ENCODE measurements at regions not wholly inside any gene's neighbourhood (a gene's known extent, or its start where the extent isn't known, plus 50 kb on each side); places are given as distances from the start of the nearest gene placed in this dataset.

DNA sequence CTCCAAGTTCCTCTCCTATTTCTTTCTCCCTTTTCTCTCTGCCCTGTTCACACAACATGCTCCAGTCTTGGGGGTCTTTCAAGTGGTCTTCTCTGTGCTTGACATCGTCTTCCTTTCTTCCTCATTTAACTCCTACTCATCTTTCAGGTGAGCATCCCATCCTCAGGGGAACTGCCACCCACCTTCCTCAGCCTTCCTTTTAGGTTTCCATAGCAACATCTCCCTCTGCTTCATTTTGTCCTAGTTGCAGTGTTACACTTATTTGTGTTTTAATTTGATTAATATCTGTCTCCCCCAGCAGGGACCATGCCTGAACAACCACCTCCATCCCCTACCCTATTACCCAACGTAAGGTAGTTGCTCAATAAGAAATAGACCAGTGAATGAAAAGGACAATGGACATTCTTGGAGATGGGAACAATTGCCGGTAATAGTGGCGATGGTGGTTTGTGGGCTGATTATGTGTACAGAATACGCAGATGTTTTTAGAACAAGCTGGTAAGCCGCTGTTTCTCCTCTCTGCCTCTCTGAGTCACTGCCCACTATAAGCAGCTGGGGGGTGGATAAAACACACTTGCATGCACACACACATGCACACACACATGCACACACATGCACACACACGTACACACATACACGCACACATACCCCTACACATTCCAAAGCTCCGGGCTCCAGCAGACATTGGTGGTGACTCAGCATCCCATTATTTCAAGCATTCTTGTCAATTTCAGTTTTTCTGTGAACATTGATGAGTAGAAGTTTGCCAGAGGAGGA lies 251.6 kb downstream of the GATA3 start:
- no peak overlapping the region for H3K4me3 ChIP-seq (ENCODE audit: low read depth in 1 of 3, low read length in 3 of 3)
- no peaks in the 10 kb centered on the region for H3K27me3 ChIP-seq (ENCODE audit: control insufficient read depth in 3 of 3, insufficient read depth in 3 of 3, low read length in 3 of 3)
- no peaks in the 10 kb centered on the region for H3K36me3 ChIP-seq (ENCODE audit: control insufficient read depth in 3 of 3, insufficient read depth in 2 of 3, low read depth in 1 of 3, low read length in 3 of 3)
- H3K4me1 ChIP-seq (ENCODE audit: control insufficient read depth in 3 of 3, insufficient read depth in 2 of 3, low read depth in 1 of 3, low read length in 2 of 3), result no peaks in the 10 kb centered on the region
- no peaks in the 10 kb centered on the region for H3K9me3 ChIP-seq (ENCODE audit: control insufficient read depth in 2 of 2, insufficient read depth in 1 of 2, low read depth in 1 of 2, low read length in 1 of 2)
- FAIRE-seq, result no peak
- no peak for DNase-seq
- no peak overlapping the region for H3K27ac ChIP-seq (ENCODE audit: low read depth in 1 of 3, low read length in 2 of 3)
- WGBS, 3 donors, result 85 to 89% (median 88%) methylated on average over 9 of the region's 9 CpGs

- H3K27me3 ChIP-seq (ENCODE audit: control insufficient read depth in 3 of 3, insufficient read depth in 3 of 3, low read length in 3 of 3), result no peaks in the 10 kb centered on the region
- no peak overlapping the region for H3K4me3 ChIP-seq (ENCODE audit: low read depth in 1 of 3, low read length in 3 of 3)
- no peaks in the 10 kb centered on the region for H3K4me1 ChIP-seq (ENCODE audit: control insufficient read depth in 3 of 3, insufficient read depth in 2 of 3, low read depth in 1 of 3, low read length in 2 of 3)
- WGBS, 3 donors, result 64 to 79% (median 79%) methylated on average over 4 of the region's 4 CpGs
- no peaks in the 10 kb centered on the region for H3K36me3 ChIP-seq (ENCODE audit: control insufficient read depth in 3 of 3, insufficient read depth in 2 of 3, low read depth in 1 of 3, low read length in 3 of 3)
- no peak for FAIRE-seq
- H3K27ac ChIP-seq (ENCODE audit: low read depth in 1 of 3, low read length in 2 of 3), result no peak overlapping the region
- H3K9me3 ChIP-seq (ENCODE audit: control insufficient read depth in 2 of 2, insufficient read depth in 1 of 2, low read depth in 1 of 2, low read length in 1 of 2), result no peaks in the 10 kb centered on the region
- DNase-seq, result no peak
Observed at GRCh38 chr10:8306685-8307364, 252.3 kb downstream of the GATA3 start.

GRCh38 chr10:8310930-8311329 lies 256.4 kb downstream of the GATA3 start:
- DNase-seq (no peak), FAIRE-seq (no peak)
- Histone ChIP-seq H3K27ac (ENCODE audit: low read depth in 1 of 3, low read length in 2 of 3) (no peak overlapping the region), H3K4me3 (ENCODE audit: low read depth in 1 of 3, low read length in 3 of 3) (no peak overlapping the region), H3K4me1 (ENCODE audit: control insufficient read depth in 3 of 3, insufficient read depth in 2 of 3, low read depth in 1 of 3, low read length in 2 of 3) (no peaks in the 10 kb centered on the region), H3K27me3 (ENCODE audit: control insufficient read depth in 3 of 3, insufficient read depth in 3 of 3, low read length in 3 of 3) (no peaks in the 10 kb centered on the region), H3K9me3 (ENCODE audit: control insufficient read depth in 2 of 2, insufficient read depth in 1 of 2, low read depth in 1 of 2, low read length in 1 of 2) (no peaks in the 10 kb centered on the region), H3K36me3 (ENCODE audit: control insufficient read depth in 3 of 3, insufficient read depth in 2 of 3, low read depth in 1 of 3, low read length in 3 of 3) (no peaks in the 10 kb centered on the region)
- WGBS, 3 donors, result 23 to 57% (median 57%) methylated on average over 2 of the region's 2 CpGs

- Histone ChIP-seq H3K9me3 (ENCODE audit: control insufficient read depth in 2 of 2, insufficient read depth in 1 of 2, low read depth in 1 of 2, low read length in 1 of 2) (no peaks in the 10 kb centered on the region), H3K36me3 (ENCODE audit: control insufficient read depth in 3 of 3, insufficient read depth in 2 of 3, low read depth in 1 of 3, low read length in 3 of 3) (no peaks in the 10 kb centered on the region), H3K4me3 (ENCODE audit: low read depth in 1 of 3, low read length in 3 of 3) (no peak overlapping the region), H3K27me3 (ENCODE audit: control insufficient read depth in 3 of 3, insufficient read depth in 3 of 3, low read length in 3 of 3) (no peaks in the 10 kb centered on the region), H3K27ac (ENCODE audit: low read depth in 1 of 3, low read length in 2 of 3) (no peak overlapping the region), H3K4me1 (ENCODE audit: control insufficient read depth in 3 of 3, insufficient read depth in 2 of 3, low read depth in 1 of 3, low read length in 2 of 3) (no peaks in the 10 kb centered on the region)
- WGBS, 3 donors, result 79 to 88% (median 79%) methylated on average over 2 of the region's 2 CpGs
- FAIRE-seq (no peak), DNase-seq (no peak)
Observed at GRCh38 chr10:8311526-8312070, 257.1 kb downstream of the GATA3 start.

GRCh38 chr10:8312079-8312478 lies 257.6 kb downstream of the GATA3 start:
- H3K36me3 ChIP-seq (ENCODE audit: control insufficient read depth in 3 of 3, insufficient read depth in 2 of 3, low read depth in 1 of 3, low read length in 3 of 3), result no peaks in the 10 kb centered on the region
- H3K4me1 ChIP-seq (ENCODE audit: control insufficient read depth in 3 of 3, insufficient read depth in 2 of 3, low read depth in 1 of 3, low read length in 2 of 3), result no peaks in the 10 kb centered on the region
- H3K9me3 ChIP-seq (ENCODE audit: control insufficient read depth in 2 of 2, insufficient read depth in 1 of 2, low read depth in 1 of 2, low read length in 1 of 2), result no peaks in the 10 kb centered on the region
- H3K27ac ChIP-seq (ENCODE audit: low read depth in 1 of 3, low read length in 2 of 3), result no peak overlapping the region
- WGBS, 3 donors, result 61 to 67% (median 65%) methylated on average over 3 of the region's 3 CpGs
- H3K4me3 ChIP-seq (ENCODE audit: low read depth in 1 of 3, low read length in 3 of 3), result no peak overlapping the region
- FAIRE-seq, result no peak
- no peak for DNase-seq
- H3K27me3 ChIP-seq (ENCODE audit: control insufficient read depth in 3 of 3, insufficient read depth in 3 of 3, low read length in 3 of 3), result no peaks in the 10 kb centered on the region

DNA sequence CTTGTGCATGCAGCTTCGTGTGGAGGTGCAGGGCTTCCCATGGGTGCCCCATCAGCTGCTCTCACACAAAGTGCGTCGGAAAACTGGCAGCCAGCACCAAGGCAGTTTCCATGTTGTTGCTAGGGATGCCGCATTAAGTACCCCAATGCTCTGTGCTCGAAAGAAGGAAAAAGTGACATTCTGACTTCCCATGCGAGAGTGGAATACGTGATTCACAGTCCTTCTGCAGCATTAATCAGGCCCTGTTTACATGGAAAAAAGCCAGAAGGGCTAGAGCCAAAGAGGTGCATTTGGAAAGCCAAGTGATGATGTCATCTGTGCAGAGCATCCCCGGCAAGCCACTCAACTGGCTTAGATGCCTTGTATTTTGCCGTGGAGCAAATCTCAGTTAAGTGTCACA lies 258.3 kb downstream of the GATA3 start:
- Histone ChIP-seq H3K36me3 (ENCODE audit: control insufficient read depth in 3 of 3, insufficient read depth in 2 of 3, low read depth in 1 of 3, low read length in 3 of 3) (no peaks in the 10 kb centered on the region), H3K27me3 (ENCODE audit: control insufficient read depth in 3 of 3, insufficient read depth in 3 of 3, low read length in 3 of 3) (no peaks in the 10 kb centered on the region), H3K9me3 (ENCODE audit: control insufficient read depth in 2 of 2, insufficient read depth in 1 of 2, low read depth in 1 of 2, low read length in 1 of 2) (no peaks in the 10 kb centered on the region), H3K4me3 (ENCODE audit: low read depth in 1 of 3, low read length in 3 of 3) (no peak overlapping the region), H3K27ac (ENCODE audit: low read depth in 1 of 3, low read length in 2 of 3) (no peak overlapping the region), H3K4me1 (ENCODE audit: control insufficient read depth in 3 of 3, insufficient read depth in 2 of 3, low read depth in 1 of 3, low read length in 2 of 3) (no peaks in the 10 kb centered on the region)
- DNase-seq (no peak), FAIRE-seq (no peak)
- 64 to 81% (median 80%) methylated on average over 9 of the region's 9 CpGs for WGBS, 3 donors

DNA sequence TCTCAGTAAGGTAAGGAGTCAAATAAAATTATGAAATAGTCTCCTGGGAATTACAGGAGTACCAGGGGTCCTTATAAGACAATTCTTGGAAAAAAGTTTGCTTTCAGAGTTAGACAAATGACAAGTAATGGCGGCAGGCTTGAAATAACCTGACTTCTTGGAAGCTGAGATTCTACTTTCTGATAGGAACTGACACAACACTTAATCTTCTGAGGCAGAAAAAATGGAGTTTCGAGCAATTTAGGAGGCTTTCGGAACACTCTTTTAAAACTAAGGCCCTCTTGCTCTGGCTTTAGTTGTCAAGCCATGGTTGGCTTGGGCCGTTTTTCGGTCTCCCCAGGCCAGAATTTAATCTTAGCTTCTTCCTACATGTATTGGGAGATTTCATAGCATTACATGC lies 260.0 kb downstream of the GATA3 start:
- H3K27me3 ChIP-seq (ENCODE audit: control insufficient read depth in 3 of 3, insufficient read depth in 3 of 3, low read length in 3 of 3), result no peaks in the 10 kb centered on the region
- H3K9me3 ChIP-seq (ENCODE audit: control insufficient read depth in 2 of 2, insufficient read depth in 1 of 2, low read depth in 1 of 2, low read length in 1 of 2), result no peaks in the 10 kb centered on the region
- no peak overlapping the region for H3K27ac ChIP-seq (ENCODE audit: low read depth in 1 of 3, low read length in 2 of 3)
- no peaks in the 10 kb centered on the region for H3K4me1 ChIP-seq (ENCODE audit: control insufficient read depth in 3 of 3, insufficient read depth in 2 of 3, low read depth in 1 of 3, low read length in 2 of 3)
- WGBS, 3 donors, result 83 to 87% (median 86%) methylated on average over 5 of the region's 5 CpGs
- no peak for FAIRE-seq
- DNase-seq, result no peak
- H3K36me3 ChIP-seq (ENCODE audit: control insufficient read depth in 3 of 3, insufficient read depth in 2 of 3, low read depth in 1 of 3, low read length in 3 of 3), result no peaks in the 10 kb centered on the region
- no peak overlapping the region for H3K4me3 ChIP-seq (ENCODE audit: low read depth in 1 of 3, low read length in 3 of 3)

DNA sequence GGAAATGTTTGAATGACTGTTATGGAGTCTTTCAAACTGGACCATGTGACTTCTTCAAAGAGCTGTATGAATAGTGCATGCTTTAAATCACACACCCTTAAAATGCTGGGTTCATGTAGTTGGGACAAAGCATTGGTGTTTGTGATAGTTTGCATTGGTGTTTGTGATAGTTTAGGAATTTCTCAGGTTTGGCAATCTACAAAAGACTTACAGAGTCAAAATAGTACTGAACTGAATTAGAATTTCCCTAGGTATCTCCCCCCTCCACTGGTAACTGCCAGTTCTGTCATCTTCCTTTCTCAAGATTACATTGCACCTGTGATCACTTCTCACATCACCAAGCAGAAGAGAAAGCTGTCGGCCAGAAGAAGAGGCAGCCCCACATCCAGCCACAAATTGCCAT lies 261.1 kb downstream of the GATA3 start:
- H3K4me1 ChIP-seq (ENCODE audit: control insufficient read depth in 3 of 3, insufficient read depth in 2 of 3, low read depth in 1 of 3, low read length in 2 of 3), result no peaks in the 10 kb centered on the region
- WGBS, 3 donors, result 44 to 55% (median 50%) methylated on average over 1 of the region's 1 CpG
- DNase-seq, result no peak
- no peaks in the 10 kb centered on the region for H3K36me3 ChIP-seq (ENCODE audit: control insufficient read depth in 3 of 3, insufficient read depth in 2 of 3, low read depth in 1 of 3, low read length in 3 of 3)
- no peak overlapping the region for H3K27ac ChIP-seq (ENCODE audit: low read depth in 1 of 3, low read length in 2 of 3)
- H3K4me3 ChIP-seq (ENCODE audit: low read depth in 1 of 3, low read length in 3 of 3), result no peak overlapping the region
- no peaks in the 10 kb centered on the region for H3K9me3 ChIP-seq (ENCODE audit: control insufficient read depth in 2 of 2, insufficient read depth in 1 of 2, low read depth in 1 of 2, low read length in 1 of 2)
- no peaks in the 10 kb centered on the region for H3K27me3 ChIP-seq (ENCODE audit: control insufficient read depth in 3 of 3, insufficient read depth in 3 of 3, low read length in 3 of 3)
- FAIRE-seq, result no peak

All from small intestine (tissue), 7 donors.